ENCODE measurements at regions not wholly inside any gene's neighbourhood (a gene's known extent, or its start where the extent isn't known, plus 50 kb on each side); places are given as distances from the start of the nearest gene placed in this dataset.
A peak's percentile ranks its signal among the peaks of the same experiment; 100 is the strongest.

DNA sequence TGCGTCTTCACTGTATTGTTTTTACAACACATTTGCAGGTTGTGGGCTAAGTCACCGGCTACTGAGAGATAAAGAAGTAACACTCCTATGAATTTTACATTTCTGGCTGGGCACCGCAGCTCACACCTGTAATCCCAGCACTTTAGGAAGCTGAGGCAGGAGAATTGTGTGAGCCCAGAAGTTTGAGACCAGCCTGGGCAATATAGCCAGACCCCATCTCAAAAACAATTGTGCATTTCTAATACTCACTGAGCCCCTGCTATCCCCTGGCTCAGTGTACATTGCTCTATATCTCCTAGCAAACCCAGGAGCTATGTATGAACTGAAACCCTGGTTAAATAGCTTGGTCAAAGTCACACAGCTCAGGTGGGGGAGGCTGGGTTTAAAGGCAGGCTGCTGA lies 108.7 kb downstream of the ZNF281 start:
- Histone ChIP-seq H3K4me3 (no peak overlapping the region), H3K9ac (ENCODE audit: insufficient read length) (no peak overlapping the region), H3K9me3 (ENCODE audit: low read depth, low read length) (no peaks in the 10 kb centered on the region), H3K27ac (no peak overlapping the region), H3K36me3 (ENCODE audit: insufficient read depth, low read length) (no peaks in the 10 kb centered on the region)
- DNase-seq (ENCODE audit: low read depth, low spot score), result no peak
- no peak for TF ChIP-seq EZH2 (IDR thresholded peaks at IDR 0.05)
- no peak for TF ChIP-seq FOXP2 (optimal IDR thresholded peaks at IDR 0.05; ENCODE audit: control extremely low read depth, extremely low read length, insufficient read depth)
- no peak for TF ChIP-seq POLR2AphosphoS5 (IDR thresholded peaks at IDR 0.05; ENCODE audit: borderline replicate concordance, low read depth, low read length)

DNA sequence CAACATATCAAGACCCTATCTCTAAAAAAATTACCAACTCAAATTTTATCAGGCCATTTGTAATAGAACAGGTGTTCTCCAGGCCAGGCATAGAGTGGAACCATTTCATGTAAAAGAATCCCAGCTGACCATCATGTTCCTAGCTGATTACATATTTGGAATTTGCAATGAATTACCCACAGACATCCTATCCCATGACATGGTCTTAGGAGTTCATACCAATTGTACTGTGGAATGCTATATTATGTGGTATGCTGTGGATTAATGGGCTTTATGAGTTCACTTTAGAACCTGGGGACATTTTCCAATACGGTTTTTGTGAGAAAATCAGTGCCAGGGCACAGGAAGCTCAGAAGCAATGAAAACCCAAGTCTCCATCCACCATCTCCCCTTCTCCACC lies 110.3 kb downstream of the ZNF281 start:
- TF ChIP-seq POLR2AphosphoS5 (IDR thresholded peaks at IDR 0.05; ENCODE audit: borderline replicate concordance, low read depth, low read length) (no peak), EZH2 (IDR thresholded peaks at IDR 0.05) (no peak), FOXP2 (optimal IDR thresholded peaks at IDR 0.05; ENCODE audit: control extremely low read depth, extremely low read length, insufficient read depth) (no peak)
- H3K27ac ChIP-seq, result no peak overlapping the region
- no peaks in the 10 kb centered on the region for H3K9me3 ChIP-seq (ENCODE audit: low read depth, low read length)
- no peaks in the 10 kb centered on the region for H3K36me3 ChIP-seq (ENCODE audit: insufficient read depth, low read length)
- DNase-seq (ENCODE audit: low read depth, low spot score), result no peak
- H3K9ac ChIP-seq (ENCODE audit: insufficient read length), result no peak overlapping the region
- H3K4me3 ChIP-seq, result no peak overlapping the region

DNA sequence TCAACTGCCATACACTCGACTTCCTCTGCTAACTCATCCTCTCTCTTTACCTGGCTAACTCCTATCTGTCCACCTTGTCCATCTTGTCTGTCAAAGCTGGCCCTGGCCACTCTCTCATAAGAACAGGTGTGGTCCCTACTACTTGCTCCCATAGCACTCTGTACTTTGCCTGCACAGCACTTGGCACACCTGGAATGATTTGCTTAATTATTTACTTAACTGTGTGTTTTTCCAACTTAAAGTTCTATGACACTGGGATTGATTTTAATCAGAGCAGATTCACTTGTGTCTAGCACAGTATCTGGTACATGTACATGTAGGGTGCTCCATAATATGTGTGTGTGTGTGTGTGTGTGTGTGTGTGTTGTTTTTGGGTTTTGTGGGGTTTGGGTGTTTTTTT lies 111.6 kb downstream of the ZNF281 start:
- H3K36me3 ChIP-seq (ENCODE audit: insufficient read depth, low read length), result no peaks in the 10 kb centered on the region
- H3K4me3 ChIP-seq, result no peak overlapping the region
- TF ChIP-seq FOXP2 (optimal IDR thresholded peaks at IDR 0.05; ENCODE audit: control extremely low read depth, extremely low read length, insufficient read depth), result no peak
- no peak for TF ChIP-seq POLR2AphosphoS5 (IDR thresholded peaks at IDR 0.05; ENCODE audit: borderline replicate concordance, low read depth, low read length)
- no peak for TF ChIP-seq EZH2 (IDR thresholded peaks at IDR 0.05)
- H3K9me3 ChIP-seq (ENCODE audit: low read depth, low read length), result no peaks in the 10 kb centered on the region
- no peak overlapping the region for H3K27ac ChIP-seq
- no peak overlapping the region for H3K9ac ChIP-seq (ENCODE audit: insufficient read length)
- DNase-seq (ENCODE audit: low read depth, low spot score), result no peak

DNA sequence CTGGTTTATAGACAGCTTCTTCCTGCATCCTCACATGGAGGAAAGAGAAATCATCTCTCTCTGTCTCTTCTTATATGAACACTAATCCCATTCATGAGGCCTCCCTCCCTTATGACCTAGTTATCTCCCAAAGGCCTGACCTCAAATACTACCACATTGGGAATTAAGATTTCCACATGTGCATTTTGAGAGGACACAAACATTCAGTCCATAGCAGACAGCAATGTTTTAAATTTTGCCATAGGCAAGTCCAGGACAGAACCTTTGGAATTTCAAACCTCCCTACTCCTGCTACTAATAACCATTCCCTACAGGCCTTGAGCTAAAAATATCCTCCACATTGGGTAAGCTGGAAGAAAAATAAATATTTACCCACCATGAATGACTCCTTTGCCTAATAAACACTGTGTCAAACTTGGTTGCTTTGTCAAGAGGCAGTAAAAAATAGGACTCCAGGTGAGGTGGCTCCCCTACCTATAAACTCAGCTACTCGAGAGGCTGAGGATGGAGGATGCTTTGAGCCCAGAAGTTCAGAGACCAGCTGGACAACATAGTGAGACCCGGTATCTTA lies 113.7 kb downstream of the ZNF281 start:
- H3K27ac ChIP-seq, result no peak overlapping the region
- H3K9ac ChIP-seq (ENCODE audit: insufficient read length), result no peak overlapping the region
- no peak for DNase-seq (ENCODE audit: low read depth, low spot score)
- H3K9me3 ChIP-seq (ENCODE audit: low read depth, low read length), result no peaks in the 10 kb centered on the region
- H3K4me3 ChIP-seq, result no peak overlapping the region
- H3K36me3 ChIP-seq (ENCODE audit: insufficient read depth, low read length), result no peaks in the 10 kb centered on the region
- TF ChIP-seq EZH2 (IDR thresholded peaks at IDR 0.05) (no peak), FOXP2 (optimal IDR thresholded peaks at IDR 0.05; ENCODE audit: control extremely low read depth, extremely low read length, insufficient read depth) (no peak), POLR2AphosphoS5 (IDR thresholded peaks at IDR 0.05; ENCODE audit: borderline replicate concordance, low read depth, low read length) (no peak)

DNA sequence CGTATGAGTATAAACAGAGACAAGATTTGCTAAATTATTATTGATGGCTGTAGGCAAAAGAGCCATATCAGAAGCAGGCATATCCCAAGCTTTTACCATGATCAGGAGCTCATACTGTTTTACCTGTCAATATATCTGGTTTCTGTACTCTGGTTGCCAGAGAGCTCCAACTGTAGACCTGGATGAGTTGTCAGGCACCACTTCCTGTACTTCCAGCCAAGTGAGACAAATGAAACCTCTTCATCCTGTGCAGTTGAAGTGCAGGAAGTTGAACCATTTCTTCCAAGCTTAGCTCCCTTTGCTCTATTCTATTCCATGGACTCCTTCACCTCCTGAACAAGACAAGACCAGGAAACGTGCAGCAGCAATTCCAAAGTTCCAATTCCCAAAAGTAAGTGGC lies 115.6 kb downstream of the ZNF281 start:
- Histone ChIP-seq H3K9ac (ENCODE audit: insufficient read length) (no peak overlapping the region), H3K4me3 (no peak overlapping the region), H3K9me3 (ENCODE audit: low read depth, low read length) (no peaks in the 10 kb centered on the region), H3K27ac (no peak overlapping the region), H3K36me3 (ENCODE audit: insufficient read depth, low read length) (no peaks in the 10 kb centered on the region)
- TF ChIP-seq FOXP2 (optimal IDR thresholded peaks at IDR 0.05; ENCODE audit: control extremely low read depth, extremely low read length, insufficient read depth) (no peak), POLR2AphosphoS5 (IDR thresholded peaks at IDR 0.05; ENCODE audit: borderline replicate concordance, low read depth, low read length) (no peak), EZH2 (IDR thresholded peaks at IDR 0.05) (no peak)
- DNase-seq (ENCODE audit: low read depth, low spot score), result no peak

DNA sequence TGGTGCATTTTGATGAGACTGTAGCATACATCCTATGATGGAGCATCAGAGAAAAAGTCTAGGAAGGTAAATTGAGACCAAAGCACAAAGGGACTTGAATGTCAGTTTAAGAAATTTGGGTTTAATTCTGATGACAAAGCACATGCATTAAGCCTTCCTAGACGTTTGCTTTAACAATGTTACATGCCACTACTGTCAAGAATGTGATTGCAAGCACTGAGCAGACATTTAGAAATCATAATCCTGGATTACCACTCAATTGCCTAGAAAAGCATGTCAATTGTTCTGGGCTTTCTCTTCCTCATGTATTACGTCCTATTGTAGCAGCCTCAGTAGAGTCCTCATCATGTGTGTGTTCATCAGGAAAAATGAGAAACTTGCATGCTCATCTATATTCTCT lies 117.1 kb downstream of the ZNF281 start:
- no peaks in the 10 kb centered on the region for H3K36me3 ChIP-seq (ENCODE audit: insufficient read depth, low read length)
- DNase-seq (ENCODE audit: low read depth, low spot score), result no peak
- TF ChIP-seq EZH2 (IDR thresholded peaks at IDR 0.05) (no peak), FOXP2 (optimal IDR thresholded peaks at IDR 0.05; ENCODE audit: control extremely low read depth, extremely low read length, insufficient read depth) (no peak), POLR2AphosphoS5 (IDR thresholded peaks at IDR 0.05; ENCODE audit: borderline replicate concordance, low read depth, low read length) (no peak)
- H3K9ac ChIP-seq (ENCODE audit: insufficient read length), result no peak overlapping the region
- no peaks in the 10 kb centered on the region for H3K9me3 ChIP-seq (ENCODE audit: low read depth, low read length)
- no peak overlapping the region for H3K4me3 ChIP-seq
- H3K27ac ChIP-seq, result no peak overlapping the region

DNA sequence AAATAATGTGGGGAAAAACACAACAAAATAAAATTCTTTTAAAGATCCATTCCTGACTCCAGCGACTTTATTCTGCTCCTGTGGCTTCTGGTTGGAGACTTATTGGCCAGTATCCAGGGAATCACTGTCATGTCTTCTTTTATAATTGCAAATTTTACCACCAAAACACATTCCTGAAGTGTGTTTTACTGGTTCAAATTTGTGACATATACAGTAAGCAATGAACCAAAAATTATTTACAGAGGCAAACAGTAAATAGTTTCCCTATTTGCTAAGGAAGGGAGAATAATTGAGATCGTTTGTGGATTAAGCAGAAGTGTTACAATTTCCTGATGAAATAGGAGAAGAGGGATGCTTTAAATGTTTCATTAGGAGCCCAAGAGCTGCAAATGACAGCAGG lies 118.7 kb downstream of the ZNF281 start:
- 0 out of 2 replicates have a peak overlapping the region, but pooled peaks have one; percentile 11 for H3K27ac ChIP-seq
- no peaks in the 10 kb centered on the region for H3K9me3 ChIP-seq (ENCODE audit: low read depth, low read length)
- DNase-seq (ENCODE audit: low read depth, low spot score), result no peak
- TF ChIP-seq FOXP2 (optimal IDR thresholded peaks at IDR 0.05; ENCODE audit: control extremely low read depth, extremely low read length, insufficient read depth) (peak; percentile 44), POLR2AphosphoS5 (IDR thresholded peaks at IDR 0.05; ENCODE audit: borderline replicate concordance, low read depth, low read length) (no peak), EZH2 (IDR thresholded peaks at IDR 0.05) (no peak)
- H3K4me3 ChIP-seq, result no peak overlapping the region
- H3K36me3 ChIP-seq (ENCODE audit: insufficient read depth, low read length), result no peaks in the 10 kb centered on the region
- H3K9ac ChIP-seq (ENCODE audit: insufficient read length), result no peak overlapping the region

DNA sequence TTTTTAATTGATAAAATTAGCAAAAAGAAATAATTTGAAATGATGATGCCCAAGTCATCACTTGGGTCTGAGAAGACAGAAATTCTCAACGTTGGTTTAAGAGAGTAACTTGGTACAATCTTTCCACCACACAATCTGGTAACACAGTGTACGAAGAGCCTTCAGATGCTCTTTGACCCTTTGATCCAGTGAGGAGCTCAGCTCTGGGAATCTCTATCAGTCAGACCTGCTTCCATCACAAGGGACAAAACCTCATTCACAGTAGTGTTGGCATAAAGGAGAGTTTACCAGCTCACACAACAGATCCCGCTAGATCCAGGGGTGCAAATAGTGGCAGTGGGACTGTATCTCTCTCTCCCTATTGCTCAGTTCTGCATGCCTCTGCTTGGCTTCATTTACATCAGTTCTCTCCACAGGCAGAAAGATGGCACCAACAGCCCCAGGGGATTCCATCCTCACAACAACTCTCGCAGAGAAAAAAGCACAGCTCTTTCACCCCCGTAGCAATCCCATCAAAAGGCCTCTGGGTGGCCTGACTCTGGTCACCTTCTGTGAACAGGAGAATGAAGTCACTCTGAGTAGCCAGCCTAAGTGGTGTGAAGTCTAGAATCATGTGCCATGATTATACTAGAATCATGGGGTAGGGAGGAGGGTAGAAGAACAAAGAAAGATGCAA lies 119.7 kb downstream of the ZNF281 start:
- H3K9ac ChIP-seq (ENCODE audit: insufficient read length), result no peak overlapping the region
- H3K9me3 ChIP-seq (ENCODE audit: low read depth, low read length), result no peaks in the 10 kb centered on the region
- no peak for DNase-seq (ENCODE audit: low read depth, low spot score)
- no peaks in the 10 kb centered on the region for H3K36me3 ChIP-seq (ENCODE audit: insufficient read depth, low read length)
- H3K4me3 ChIP-seq, result no peak overlapping the region
- H3K27ac ChIP-seq, result no peak overlapping the region
- TF ChIP-seq EZH2 (IDR thresholded peaks at IDR 0.05) (no peak), POLR2AphosphoS5 (IDR thresholded peaks at IDR 0.05; ENCODE audit: borderline replicate concordance, low read depth, low read length) (no peak), FOXP2 (optimal IDR thresholded peaks at IDR 0.05; ENCODE audit: control extremely low read depth, extremely low read length, insufficient read depth) (no peak)
